ENCODE measurements at regions not wholly inside any gene's neighbourhood (a gene's known extent, or its start where the extent isn't known, plus 50 kb on each side); places are given as distances from the start of the nearest gene placed in this dataset.
"Not testable (repeated sequence)": the region's sequence is repeated elsewhere in the genome, so short reads cannot be mapped to it uniquely, and the experiment has no call there.

DNA sequence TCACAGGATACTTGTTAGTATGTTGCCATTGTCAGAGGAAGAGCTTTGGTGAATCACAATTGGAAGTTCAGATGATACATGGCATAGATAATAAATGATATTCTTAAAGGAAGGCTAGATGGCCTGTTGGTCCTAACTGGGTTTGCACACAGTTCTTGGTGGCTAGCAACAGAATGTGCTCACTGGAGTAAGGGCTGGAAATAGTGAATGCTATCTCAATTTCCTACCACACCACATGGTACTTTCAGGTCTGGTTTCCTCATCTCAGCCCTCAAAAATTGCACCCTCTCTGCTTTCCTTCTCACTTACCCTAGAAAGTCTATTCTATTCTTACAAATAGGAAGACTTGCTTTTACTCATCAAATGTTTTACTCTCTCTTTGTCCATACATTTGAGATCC is 622.5 kb downstream of the ANKRD7 start:
- TF ChIP-seq, protein P1, sequence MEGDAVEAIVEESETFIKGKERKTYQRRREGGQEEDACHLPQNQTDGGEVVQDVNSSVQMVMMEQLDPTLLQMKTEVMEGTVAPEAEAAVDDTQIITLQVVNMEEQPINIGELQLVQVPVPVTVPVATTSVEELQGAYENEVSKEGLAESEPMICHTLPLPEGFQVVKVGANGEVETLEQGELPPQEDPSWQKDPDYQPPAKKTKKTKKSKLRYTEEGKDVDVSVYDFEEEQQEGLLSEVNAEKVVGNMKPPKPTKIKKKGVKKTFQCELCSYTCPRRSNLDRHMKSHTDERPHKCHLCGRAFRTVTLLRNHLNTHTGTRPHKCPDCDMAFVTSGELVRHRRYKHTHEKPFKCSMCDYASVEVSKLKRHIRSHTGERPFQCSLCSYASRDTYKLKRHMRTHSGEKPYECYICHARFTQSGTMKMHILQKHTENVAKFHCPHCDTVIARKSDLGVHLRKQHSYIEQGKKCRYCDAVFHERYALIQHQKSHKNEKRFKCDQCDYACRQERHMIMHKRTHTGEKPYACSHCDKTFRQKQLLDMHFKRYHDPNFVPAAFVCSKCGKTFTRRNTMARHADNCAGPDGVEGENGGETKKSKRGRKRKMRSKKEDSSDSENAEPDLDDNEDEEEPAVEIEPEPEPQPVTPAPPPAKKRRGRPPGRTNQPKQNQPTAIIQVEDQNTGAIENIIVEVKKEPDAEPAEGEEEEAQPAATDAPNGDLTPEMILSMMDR (IDR thresholded peaks at IDR 0.05; ENCODE audit: low read depth, low read length), result no peak
- no peak for DNase-seq (ENCODE audit: low read depth in 2 of 2)
- no peak overlapping the region for H3K4me3 ChIP-seq (replicated peaks in 1 of 2; ENCODE audit: low read depth in 2 of 2, low read length in 2 of 2)

DNA sequence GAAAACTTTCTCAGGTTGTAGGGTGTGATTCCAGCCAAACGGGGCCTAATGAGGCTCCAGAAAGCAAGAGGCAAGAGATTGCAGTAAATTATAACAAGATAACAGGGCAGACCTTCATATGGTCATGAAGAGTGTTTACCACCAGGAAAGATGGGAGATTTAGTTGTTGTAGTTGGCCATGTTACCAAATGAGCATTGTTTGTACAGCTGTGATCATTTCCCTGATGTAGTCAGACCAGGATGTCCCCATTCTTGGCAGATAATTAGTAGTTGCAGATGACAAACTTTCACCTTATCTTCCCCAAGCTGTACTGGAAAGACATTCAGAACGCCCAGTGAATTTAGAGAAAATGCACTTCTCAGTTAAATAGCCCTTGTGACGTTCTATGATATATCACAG is 630.8 kb downstream of the ANKRD7 start:
- H3K4me3 ChIP-seq (replicated peaks in 1 of 2; ENCODE audit: low read depth in 2 of 2, low read length in 2 of 2), result no peak overlapping the region
- DNase-seq (ENCODE audit: low read depth in 2 of 2), result no peak
- TF ChIP-seq, protein P1 (IDR thresholded peaks at IDR 0.05; ENCODE audit: low read depth, low read length), result no peak

DNA sequence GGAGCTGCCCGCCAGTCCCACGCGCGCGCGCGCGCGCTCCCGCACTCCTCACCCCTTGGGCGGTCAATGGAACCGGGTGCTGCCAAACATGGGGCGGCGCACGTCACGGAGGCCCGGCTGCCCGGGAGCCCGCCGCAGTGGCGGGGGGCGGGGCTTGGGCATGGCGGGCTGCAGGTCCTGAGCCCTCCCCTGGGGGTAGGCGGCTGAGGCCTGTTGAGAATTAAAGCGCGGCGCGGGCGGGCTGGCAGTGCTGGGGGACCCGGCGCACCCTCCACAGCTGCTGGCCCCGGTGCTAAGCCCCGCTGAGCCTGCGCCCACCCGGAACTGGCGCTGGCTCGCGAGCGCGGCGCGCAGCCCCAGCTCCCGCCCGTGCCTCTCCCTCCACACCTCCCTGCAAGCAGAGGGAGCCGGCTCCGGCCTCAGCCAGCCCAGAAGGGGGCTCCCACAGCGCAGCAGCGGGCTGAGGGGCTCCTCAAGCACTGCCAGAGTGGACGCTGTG is 634.2 kb downstream of the ANKRD7 start:
- DNase-seq (ENCODE audit: low read depth in 2 of 2), result no peak
- no peak overlapping the region for H3K4me3 ChIP-seq (replicated peaks in 1 of 2; ENCODE audit: low read depth in 2 of 2, low read length in 2 of 2)
- TF ChIP-seq, protein P1 (IDR thresholded peaks at IDR 0.05; ENCODE audit: low read depth, low read length), result no peak

DNA sequence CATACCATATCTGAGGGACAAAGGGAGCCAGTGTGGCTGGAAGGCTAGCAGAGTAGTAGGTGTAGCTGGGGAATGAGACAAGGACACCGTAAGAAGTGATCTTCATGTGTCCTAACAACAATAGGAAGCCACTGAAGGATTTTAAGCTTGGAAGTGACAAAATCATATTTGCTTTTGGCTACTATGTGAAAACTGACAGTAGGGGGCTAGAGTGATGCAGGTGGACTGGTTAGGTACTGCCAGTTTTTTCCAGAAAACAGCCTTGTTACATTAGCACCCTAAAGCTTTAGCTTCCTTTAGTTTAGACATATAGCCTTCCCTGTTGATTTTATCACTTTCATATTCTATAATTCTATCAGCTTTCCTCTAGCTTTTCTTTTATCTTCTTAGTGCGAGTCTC is 637.1 kb downstream of the ANKRD7 start:
- no peak for DNase-seq (ENCODE audit: low read depth in 2 of 2)
- TF ChIP-seq, protein P1 (IDR thresholded peaks at IDR 0.05; ENCODE audit: low read depth, low read length), result no peak
- no peak overlapping the region for H3K4me3 ChIP-seq (replicated peaks in 1 of 2; ENCODE audit: low read depth in 2 of 2, low read length in 2 of 2)

DNA sequence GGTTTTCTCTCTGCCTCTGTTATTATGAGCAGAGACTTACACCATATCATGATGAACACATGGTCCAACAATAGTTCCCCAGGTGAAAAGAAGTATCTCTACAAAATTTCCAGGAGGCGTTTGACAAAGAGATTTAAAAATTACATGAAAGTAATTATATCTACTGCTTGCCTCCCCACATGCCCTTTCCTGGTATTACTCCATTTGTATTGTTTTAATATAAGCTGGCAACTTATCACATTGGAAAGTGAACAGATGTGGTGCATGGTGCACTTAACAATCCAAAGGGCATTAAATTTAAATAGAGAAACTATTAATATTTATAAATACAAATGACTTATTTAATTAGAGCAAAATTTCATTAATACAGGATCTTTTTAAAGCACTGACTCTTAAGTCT is 638.2 kb downstream of the ANKRD7 start:
- DNase-seq (ENCODE audit: low read depth in 2 of 2), result no peak
- TF ChIP-seq, protein P1 (IDR thresholded peaks at IDR 0.05; ENCODE audit: low read depth, low read length), result no peak
- no peak overlapping the region for H3K4me3 ChIP-seq (replicated peaks in 1 of 2; ENCODE audit: low read depth in 2 of 2, low read length in 2 of 2)

DNA sequence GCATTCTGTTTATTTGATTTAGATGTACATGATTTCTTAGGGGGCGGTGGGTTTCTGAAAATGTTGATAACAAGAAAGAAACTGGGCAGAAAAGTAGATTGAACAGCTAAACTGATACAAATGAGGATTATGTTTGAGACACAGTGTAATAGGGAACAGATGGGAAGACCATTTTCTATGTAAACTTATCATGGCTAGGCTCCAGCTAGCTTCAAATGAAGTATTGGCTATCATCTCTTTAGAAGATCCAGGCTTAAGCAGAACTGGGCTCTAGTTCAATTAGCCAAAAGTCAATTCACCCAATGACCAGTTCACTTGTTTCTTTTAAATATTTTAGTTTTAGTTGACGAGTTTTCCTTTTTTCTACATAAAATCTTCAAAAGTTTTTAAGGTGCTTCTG is 639.5 kb downstream of the ANKRD7 start:
- TF ChIP-seq, protein P1 (IDR thresholded peaks at IDR 0.05; ENCODE audit: low read depth, low read length), result no peak
- H3K4me3 ChIP-seq (replicated peaks in 1 of 2; ENCODE audit: low read depth in 2 of 2, low read length in 2 of 2), result no peak overlapping the region
- DNase-seq (ENCODE audit: low read depth in 2 of 2), result no peak

DNA sequence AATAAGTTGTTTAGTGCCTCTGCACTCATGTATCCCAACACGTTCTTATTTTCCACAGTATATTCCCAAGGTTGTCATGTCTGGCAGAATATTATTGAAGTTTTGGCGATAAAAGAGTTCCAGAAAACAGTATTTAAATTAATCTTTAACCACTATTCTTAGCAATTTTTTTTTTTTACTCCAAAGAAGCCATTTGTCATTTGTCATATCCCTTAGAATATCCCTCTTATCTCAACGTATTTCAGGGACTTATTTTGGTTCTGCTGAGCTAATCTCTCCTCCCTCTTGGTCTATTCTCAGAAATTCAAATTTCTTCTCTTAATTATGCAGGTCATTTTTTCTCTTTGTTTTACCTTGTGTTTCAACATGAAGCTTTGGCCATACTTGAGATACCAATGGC is 643.4 kb downstream of the ANKRD7 start:
- H3K4me3 ChIP-seq (replicated peaks in 1 of 2; ENCODE audit: low read depth in 2 of 2, low read length in 2 of 2), result no peak overlapping the region
- no peak for DNase-seq (ENCODE audit: low read depth in 2 of 2)
- TF ChIP-seq, protein P1 (IDR thresholded peaks at IDR 0.05; ENCODE audit: low read depth, low read length), result no peak

DNA sequence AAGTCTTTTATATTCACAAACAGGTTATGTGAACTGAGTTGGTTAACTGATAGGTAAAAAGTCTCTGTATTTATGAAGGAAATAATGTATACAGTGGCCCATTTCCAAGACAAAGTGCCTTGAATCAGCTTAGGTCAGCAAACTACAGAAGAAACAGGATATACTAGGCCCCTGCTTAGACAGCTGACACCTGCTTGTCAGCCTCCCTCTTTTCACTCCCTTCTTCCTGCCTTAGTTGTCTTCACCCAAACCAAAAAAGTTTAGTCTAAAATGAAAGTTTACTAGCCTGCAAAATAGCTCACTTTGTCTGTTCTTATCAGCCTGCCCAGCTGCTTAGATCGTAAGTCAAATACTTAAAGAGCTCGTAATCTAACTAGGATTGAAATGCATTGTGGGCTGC is 644.6 kb downstream of the ANKRD7 start:
- not testable (repeated sequence) for H3K4me3 ChIP-seq (replicated peaks in 1 of 2; ENCODE audit: low read depth in 2 of 2, low read length in 2 of 2); DNase-seq (ENCODE audit: low read depth in 2 of 2)
